Aorta (tissue), 5 donors: ENCODE measurements at regions not wholly inside any gene's neighbourhood (a gene's known extent, or its start where the extent isn't known, plus 50 kb on each side); places are given as distances from the start of the nearest gene placed in this dataset.
"Not testable (repeated sequence)": the region's sequence is repeated elsewhere in the genome, so short reads cannot be mapped to it uniquely, and the experiment has no call there.

ENCODE experiments used
- ATAC-seq: fragments of 200-7000 bp; cut with Tn5 transposase; one replicate; pipeline ENCODE4 v1.9.1; 2022; ENCODE audit warnings: moderate library complexity; ENCODE audit not compliant: low FRiP score
- DNase-seq, 2 donors: peaks; one replicate each; pipeline ENCODE4 v3.0.0-alpha.2; 2020
- H3K27ac ChIP-seq, 2 donors: one replicate each; pipeline ENCODE4 v1.5.1; 2013; ENCODE audit warnings: low read length in 2 of 2, mild to moderate bottlenecking in 2 of 2, moderate library complexity in 2 of 2, control low read depth in 1 of 2, inconsistent platforms in 1 of 2, low read depth in 1 of 2
- H3K27me3 ChIP-seq, 2 donors: one replicate each; pipeline ENCODE4 v1.6.1; 2013; ENCODE audit warnings: control low read depth in 1 of 2, low read length in 1 of 2, mild to moderate bottlenecking in 1 of 2, moderate library complexity in 1 of 2; ENCODE audit not compliant: insufficient read depth in 2 of 2, control insufficient read depth in 1 of 2
- H3K36me3 ChIP-seq, 2 donors: one replicate each; pipeline ENCODE4 v1.6.1; 2013; ENCODE audit warnings: control low read depth in 1 of 2, low read length in 1 of 2, mild to moderate bottlenecking in 1 of 2; ENCODE audit not compliant: insufficient read depth in 2 of 2, control insufficient read depth in 1 of 2
- H3K4me1 ChIP-seq, 2 donors: one replicate each; pipeline ENCODE4 v1.6.1; 2013; ENCODE audit warnings: low read length in 2 of 2, control low read depth in 1 of 2, mild to moderate bottlenecking in 1 of 2, moderate library complexity in 1 of 2; ENCODE audit not compliant: insufficient read depth in 2 of 2, control insufficient read depth in 1 of 2
- H3K4me3 ChIP-seq, 2 donors: one replicate each; pipeline ENCODE4 v1.5.1; 2013; ENCODE audit warnings: low read length in 2 of 2, control low read depth in 1 of 2, mild to moderate bottlenecking in 1 of 2
- H3K9me3 ChIP-seq: one replicate; pipeline ENCODE4 v1.6.1; 2013; ENCODE audit warnings: mild to moderate bottlenecking, low read length; ENCODE audit not compliant: control insufficient read depth
- WGBS, 2 donors: extraction: QIAGEN DNeasy Blood & Tissue Kit; methylation state at CpG; one replicate each; pipeline ENCODE4 v1.1.7; 2013; 5-methylcytosine and 5-hydroxymethylcytosine counted together
- intact Hi-C, 2 donors: fragments of 100-400 bp; cut with DNase I; formaldehyde crosslinking; loops; one replicate each; pipeline versions ENCODE4 v1.14.2 to v1.15.0; 2022
- donor health status: healthy with polysubstance abuse.
- donor health status: Bipolar disorder and iron deficiency.
- donor health status: DM: no; HTN: no; CAD: no.
- donor health status: DM: no; HTN: no; CAD: no.
- donor health status: DM: yes; HTN: yes; CAD: no.

DNA sequence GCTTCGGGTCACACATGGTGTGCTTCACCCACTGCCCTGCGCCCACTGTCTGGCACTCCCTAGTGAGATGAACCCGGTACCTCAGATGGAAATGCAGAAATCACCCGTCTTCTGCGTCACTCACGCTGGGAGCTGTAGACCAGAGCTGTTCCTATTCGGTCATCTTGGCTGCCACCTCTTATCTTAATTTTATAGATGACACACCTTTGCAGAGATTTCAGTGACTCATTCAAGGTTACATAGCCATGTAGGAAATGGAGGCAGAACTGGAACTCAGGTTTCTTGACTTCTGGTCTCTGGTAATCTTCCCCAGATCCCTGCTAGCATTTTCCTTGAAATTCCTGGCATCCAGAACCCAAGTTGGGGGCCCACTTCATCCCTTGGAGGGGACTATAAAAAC is 291.9 kb downstream of the PDCD6IP start:
- H3K9me3 ChIP-seq, H3K4me3 ChIP-seq, H3K36me3 ChIP-seq, H3K27me3 ChIP-seq, DNase-seq, H3K4me1 ChIP-seq, ATAC-seq, intact Hi-C loops, H3K27ac ChIP-seq: not testable (repeated sequence)
- WGBS, 2 donors: 88 to 97% methylated on average over 7 of the region's 7 CpGs

DNA sequence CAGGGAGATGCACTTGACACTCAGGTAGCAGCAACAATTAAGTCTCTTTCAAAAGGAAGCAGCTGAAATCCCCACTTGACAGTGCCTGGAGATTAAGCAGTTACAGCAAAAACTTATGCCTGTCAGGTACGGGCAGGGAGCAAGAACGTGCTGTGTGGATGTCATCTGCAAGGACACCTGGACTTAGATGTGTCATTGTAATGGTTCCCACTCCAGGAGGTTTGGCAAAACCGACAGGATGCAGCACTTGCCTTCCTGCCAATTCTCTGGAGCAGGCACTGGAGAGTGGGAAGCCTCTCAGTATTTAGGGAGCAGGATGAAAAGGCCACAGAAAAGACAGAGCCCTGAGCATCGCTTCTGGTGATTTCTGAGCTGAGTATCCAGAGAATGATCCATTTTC is 292.4 kb downstream of the PDCD6IP start:
- intact Hi-C loops: no loop called here
- no peaks in the 10 kb centered on the region for H3K27me3 ChIP-seq
- no peaks in the 10 kb centered on the region for H3K4me1 ChIP-seq
- no peaks in the 10 kb centered on the region for H3K9me3 ChIP-seq
- no peak overlapping the region for H3K4me3 ChIP-seq
- no peak for ATAC-seq
- no peak overlapping the region for H3K27ac ChIP-seq
- H3K36me3 ChIP-seq: no peaks in the 10 kb centered on the region
- 82 to 83% methylated on average over 4 of the region's 4 CpGs for WGBS, 2 donors
- DNase-seq: no peak

DNA sequence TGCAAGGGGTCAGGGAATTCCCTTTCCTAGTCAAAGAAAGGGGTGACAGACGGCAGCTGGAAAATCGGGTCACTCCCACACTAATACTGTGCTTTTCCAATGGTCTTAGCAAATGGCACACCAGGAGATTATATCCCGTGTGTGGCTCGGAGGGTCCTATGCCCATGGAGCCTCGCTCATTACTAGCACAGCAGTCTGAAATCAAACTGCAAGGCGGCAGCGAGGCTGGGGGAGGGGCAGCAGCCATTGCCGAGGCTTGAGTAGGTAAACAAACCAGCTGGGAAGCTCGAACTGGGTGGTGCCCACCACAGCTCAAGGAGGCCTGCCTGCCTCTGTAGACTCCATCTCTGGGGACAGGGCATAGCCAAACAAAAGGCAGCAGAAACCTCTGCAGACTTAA is 295.9 kb downstream of the PDCD6IP start:
- WGBS, 2 donors: 92 to 94% methylated on average over 9 of the region's 9 CpGs
- intact Hi-C loops, H3K4me3 ChIP-seq, H3K27me3 ChIP-seq, H3K36me3 ChIP-seq, H3K4me1 ChIP-seq, ATAC-seq, H3K27ac ChIP-seq, H3K9me3 ChIP-seq: not testable (repeated sequence)
- DNase-seq: peak in 1 of 2 donors; percentile 67

DNA sequence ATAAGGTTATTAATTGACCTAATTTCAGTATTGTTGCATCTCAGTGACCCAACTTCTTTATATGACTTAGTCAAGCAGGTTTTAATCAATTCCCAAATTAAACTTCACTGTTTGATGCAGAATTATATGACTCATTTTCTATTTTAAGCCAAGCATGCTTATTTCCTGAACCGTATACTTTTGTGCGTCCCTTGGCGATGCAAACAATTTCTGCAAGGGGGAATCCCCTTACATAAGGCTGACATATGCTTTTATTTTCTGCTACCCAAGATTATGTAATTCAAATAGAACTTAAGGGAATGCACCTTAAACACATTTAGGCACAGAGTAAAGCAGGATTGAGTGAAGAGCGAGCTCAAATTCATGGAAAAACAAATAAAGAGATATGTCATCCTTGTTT is 303.9 kb downstream of the PDCD6IP start:
- no peaks in the 10 kb centered on the region for H3K4me1 ChIP-seq
- WGBS, 2 donors: 63 to 70% methylated on average over 4 of the region's 4 CpGs
- DNase-seq: no peak

DNA sequence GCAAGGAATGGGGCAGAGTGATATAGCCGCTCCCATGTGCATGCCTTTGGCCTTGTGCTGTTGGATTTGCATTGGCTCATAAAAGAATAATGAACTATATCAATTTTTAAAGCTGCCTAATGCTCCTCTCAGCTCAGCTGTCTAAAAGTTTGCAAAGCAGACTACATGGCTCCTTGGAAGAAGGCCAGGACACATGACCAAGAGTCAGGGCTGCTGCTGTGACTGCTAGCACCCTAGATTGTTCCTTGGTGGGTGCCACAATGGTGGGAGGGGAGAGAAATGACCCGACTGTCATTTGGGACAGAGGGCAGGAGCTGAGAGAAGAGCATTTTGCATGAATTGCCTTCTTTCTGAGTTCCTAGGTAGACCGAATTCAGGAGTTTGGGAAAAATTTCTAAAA is 307.9 kb downstream of the PDCD6IP start:
- 91 to 92% methylated on average over 3 of the region's 3 CpGs for WGBS, 2 donors
- ATAC-seq: no peak

More for the DNA sequence above, 303.9 kb downstream of the PDCD6IP start:
- no peak overlapping the region for H3K27ac ChIP-seq
- no peak overlapping the region for H3K4me3 ChIP-seq
- intact Hi-C loops: no loop called here
- H3K27me3 ChIP-seq: no peaks in the 10 kb centered on the region
- H3K9me3 ChIP-seq: no peaks in the 10 kb centered on the region
- ATAC-seq: no peak
- no peaks in the 10 kb centered on the region for H3K36me3 ChIP-seq

GRCh38 chr3:34106879-34107278 is 308.4 kb downstream of the PDCD6IP start:
- WGBS, 2 donors: 68 to 70% methylated on average over 2 of the region's 2 CpGs
- H3K36me3 ChIP-seq: no peaks in the 10 kb centered on the region
- intact Hi-C loops: no loop called here
- H3K9me3 ChIP-seq: peaks cover 2% of the 10 kb centered on the region
- peak; percentile 22 for ATAC-seq
- DNase-seq: no peak
- H3K27ac ChIP-seq: no peak overlapping the region
- H3K27me3 ChIP-seq: no peaks in the 10 kb centered on the region
- H3K4me3 ChIP-seq: no peak overlapping the region
- H3K4me1 ChIP-seq: no peaks in the 10 kb centered on the region

More for the DNA sequence above, 307.9 kb downstream of the PDCD6IP start:
- DNase-seq: no peak
- no peak overlapping the region for H3K27ac ChIP-seq
- no peaks in the 10 kb centered on the region for H3K27me3 ChIP-seq
- peaks cover 2% of the 10 kb centered on the region for H3K9me3 ChIP-seq
- intact Hi-C loops: no loop called here
- H3K36me3 ChIP-seq: no peaks in the 10 kb centered on the region
- H3K4me3 ChIP-seq: no peak overlapping the region
- H3K4me1 ChIP-seq: no peaks in the 10 kb centered on the region

- intact Hi-C loops: no loop called here
- Histone ChIP-seq H3K27me3 (no peaks in the 10 kb centered on the region), H3K4me1 (no peaks in the 10 kb centered on the region), H3K9me3 (peaks cover 2% of the 10 kb centered on the region), H3K27ac (no peak overlapping the region), H3K4me3 (no peak overlapping the region), H3K36me3 (no peaks in the 10 kb centered on the region)
- DNase-seq: no peak
- WGBS, 2 donors: 83 to 89% methylated on average over 4 of the region's 4 CpGs
- no peak for ATAC-seq
Measured at GRCh38 chr3:34107669-34108068, 309.2 kb downstream of the PDCD6IP start.

- ATAC-seq (no peak), DNase-seq (no peak)
- Histone ChIP-seq H3K27me3 (no peaks in the 10 kb centered on the region), H3K9me3 (peaks cover 2% of the 10 kb centered on the region), H3K27ac (no peak overlapping the region), H3K4me1 (no peaks in the 10 kb centered on the region), H3K36me3 (no peaks in the 10 kb centered on the region), H3K4me3 (no peak overlapping the region)
- intact Hi-C loops: no loop called here
- WGBS, 2 donors: 77 to 83% methylated on average over 1 of the region's 1 CpG
Measured at GRCh38 chr3:34109021-34109420, 310.6 kb downstream of the PDCD6IP start.

DNA sequence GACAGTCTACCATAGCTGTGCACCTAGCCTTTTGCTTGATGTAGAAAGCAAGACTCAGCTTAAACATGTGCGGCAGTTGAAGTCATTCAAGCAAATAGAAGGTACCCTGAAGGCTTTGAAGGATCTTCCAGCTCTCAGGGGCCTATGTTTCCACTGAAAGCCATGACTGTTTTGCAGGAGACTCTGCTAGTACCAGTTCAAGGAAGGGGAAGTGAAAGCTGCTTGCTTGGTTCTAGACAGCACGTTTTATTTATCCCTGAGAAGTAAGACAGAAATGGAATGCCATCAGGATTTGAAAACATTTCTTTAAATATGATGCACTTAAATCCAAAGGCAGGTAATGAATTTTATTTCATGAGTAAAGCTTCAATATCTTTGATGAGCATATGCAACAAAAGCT is 311.4 kb downstream of the PDCD6IP start:
- 86 to 88% methylated on average over 2 of the region's 2 CpGs for WGBS, 2 donors
- Histone ChIP-seq H3K27ac (no peak overlapping the region), H3K9me3 (peaks cover 2% of the 10 kb centered on the region), H3K4me1 (no peaks in the 10 kb centered on the region), H3K27me3 (no peaks in the 10 kb centered on the region), H3K36me3 (no peaks in the 10 kb centered on the region), H3K4me3 (no peak overlapping the region)
- no peak for ATAC-seq
- intact Hi-C loops: no loop called here
- no peak for DNase-seq
